AG09309 (cell line): ENCODE measurements at regions not wholly inside any gene's neighbourhood (a gene's known extent, or its start where the extent isn't known, plus 50 kb on each side); places are given as distances from the start of the nearest gene placed in this dataset.
A peak's percentile ranks its signal among the peaks of the same experiment; 100 is the strongest.

Experiments
- DNase-seq: peaks from one replicate; pipeline ENCODE4 v3.0.0-alpha.2; 2010; ENCODE audit warnings: low read depth
- H3K4me3 ChIP-seq: 2 replicates; pipeline ENCODE4 v1.5.1; 2011; ENCODE audit warnings: mild to moderate bottlenecking, low read depth, low read length, moderate library complexity; ENCODE audit not compliant: control insufficient read depth
- TF ChIP-seq, protein P1 (sequence below): IDR thresholded peaks from 2 replicates; pipeline ENCODE4 v1.5.1; 2011; ENCODE audit warnings: mild to moderate bottlenecking, low read depth, low read length, inconsistent platforms; ENCODE audit not compliant: insufficient read depth, control insufficient read depth; ENCODE audit errors: missing control alignments

DNA sequence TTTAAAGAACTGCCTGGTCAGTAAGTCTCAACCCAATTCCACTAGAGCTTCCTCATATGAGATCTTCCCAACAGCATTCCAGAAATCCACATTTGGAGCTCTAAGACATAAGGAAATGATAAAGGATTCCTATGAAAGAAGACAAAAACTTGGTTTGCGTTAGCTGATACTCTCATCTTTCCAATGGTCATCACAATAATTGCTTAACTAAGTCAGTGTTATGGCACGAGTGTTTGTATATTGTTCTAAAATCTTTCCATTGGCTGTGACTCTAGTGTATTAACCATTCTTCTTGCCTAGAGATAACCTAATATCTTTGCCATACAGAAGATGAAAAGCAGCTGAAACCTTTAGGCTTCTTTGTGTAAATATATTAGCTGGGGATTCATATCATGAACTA is 289.0 kb downstream of the SNX13 start:
- no peak overlapping the region for H3K4me3 ChIP-seq
- TF ChIP-seq, protein P1, sequence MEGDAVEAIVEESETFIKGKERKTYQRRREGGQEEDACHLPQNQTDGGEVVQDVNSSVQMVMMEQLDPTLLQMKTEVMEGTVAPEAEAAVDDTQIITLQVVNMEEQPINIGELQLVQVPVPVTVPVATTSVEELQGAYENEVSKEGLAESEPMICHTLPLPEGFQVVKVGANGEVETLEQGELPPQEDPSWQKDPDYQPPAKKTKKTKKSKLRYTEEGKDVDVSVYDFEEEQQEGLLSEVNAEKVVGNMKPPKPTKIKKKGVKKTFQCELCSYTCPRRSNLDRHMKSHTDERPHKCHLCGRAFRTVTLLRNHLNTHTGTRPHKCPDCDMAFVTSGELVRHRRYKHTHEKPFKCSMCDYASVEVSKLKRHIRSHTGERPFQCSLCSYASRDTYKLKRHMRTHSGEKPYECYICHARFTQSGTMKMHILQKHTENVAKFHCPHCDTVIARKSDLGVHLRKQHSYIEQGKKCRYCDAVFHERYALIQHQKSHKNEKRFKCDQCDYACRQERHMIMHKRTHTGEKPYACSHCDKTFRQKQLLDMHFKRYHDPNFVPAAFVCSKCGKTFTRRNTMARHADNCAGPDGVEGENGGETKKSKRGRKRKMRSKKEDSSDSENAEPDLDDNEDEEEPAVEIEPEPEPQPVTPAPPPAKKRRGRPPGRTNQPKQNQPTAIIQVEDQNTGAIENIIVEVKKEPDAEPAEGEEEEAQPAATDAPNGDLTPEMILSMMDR: no peak
- no peak for DNase-seq

DNA sequence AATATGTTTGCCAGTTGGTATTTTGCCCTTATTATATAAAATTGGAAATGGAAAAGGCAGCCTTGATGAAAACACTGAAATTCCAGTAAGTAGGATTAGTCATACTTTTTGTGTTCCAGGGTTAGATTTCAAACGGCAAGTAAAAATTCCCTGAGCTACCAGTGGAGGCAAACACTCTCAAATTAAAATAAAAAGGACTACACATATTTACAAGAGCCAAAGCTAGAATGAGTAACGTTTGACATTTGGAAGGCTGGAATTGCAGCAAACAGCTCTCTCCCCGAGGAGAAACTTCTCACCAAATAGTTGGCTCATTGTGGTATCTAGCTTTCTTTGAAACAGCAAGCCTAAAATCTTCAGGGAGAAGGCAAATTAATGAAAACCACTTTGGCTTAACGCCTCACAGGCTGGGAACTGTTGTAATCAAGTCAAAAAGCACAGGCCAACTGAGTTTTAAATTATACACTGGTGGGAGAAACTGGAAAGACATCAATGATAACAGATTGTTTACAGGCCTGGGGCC is 288.4 kb downstream of the SNX13 start:
- TF ChIP-seq, protein P1: peak; percentile 40
- DNase-seq: peak; percentile 90
- H3K4me3 ChIP-seq: no peak overlapping the region

- no peak overlapping the region for H3K4me3 ChIP-seq
- TF ChIP-seq, protein P1: no peak
- no peak for DNase-seq
Measured at GRCh38 chr7:17654940-17655339, 285.4 kb downstream of the SNX13 start.

- no peak for DNase-seq
- TF ChIP-seq, protein P1: no peak
- no peak overlapping the region for H3K4me3 ChIP-seq
Measured at GRCh38 chr7:17659126-17659525, 281.2 kb downstream of the SNX13 start.

GRCh38 chr7:17660116-17660515 is 280.2 kb downstream of the SNX13 start:
- TF ChIP-seq, protein P1: no peak
- no peak overlapping the region for H3K4me3 ChIP-seq
- no peak for DNase-seq

GRCh38 chr7:17661982-17662585 is 278.2 kb downstream of the SNX13 start:
- TF ChIP-seq, protein P1: no peak
- H3K4me3 ChIP-seq: no peak overlapping the region
- no peak for DNase-seq
